HK-2 (cell line): ENCODE measurements at regions not wholly inside any gene's neighbourhood (a gene's known extent, or its start where the extent isn't known, plus 50 kb on each side); places are given as distances from the start of the nearest gene placed in this dataset.
"Not testable (repeated sequence)": the region's sequence is repeated elsewhere in the genome, so short reads cannot be mapped to it uniquely, and the experiment has no call there.

Experiments
- DNase-seq: peaks from one replicate; pipeline ENCODE4 v3.0.0-alpha.2; 2018; ENCODE audit not compliant: unreplicated experiment

DNA sequence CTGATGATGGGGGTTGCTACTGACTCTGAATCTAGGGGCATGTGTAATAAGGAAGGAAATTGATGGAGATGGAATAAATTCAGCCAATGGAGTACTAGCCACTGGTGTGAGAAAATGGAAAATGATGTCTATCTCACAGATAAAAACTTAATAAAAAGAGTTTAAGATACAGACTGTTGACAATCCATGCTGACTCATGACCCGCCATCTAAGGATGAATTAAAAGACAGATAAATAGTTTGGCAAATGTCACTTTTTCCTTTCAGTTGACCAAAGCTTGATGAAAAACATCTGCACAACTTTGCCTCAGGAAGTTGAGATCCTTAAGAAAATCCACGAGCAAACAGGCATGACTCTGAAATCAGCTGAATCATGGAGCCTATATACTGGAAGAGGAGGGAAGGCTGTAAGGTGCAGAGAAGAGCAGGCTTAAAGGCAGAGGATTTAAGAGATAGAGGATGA lies 82.6 kb upstream of the BMP5 start:
- DNase-seq: no peak

DNA sequence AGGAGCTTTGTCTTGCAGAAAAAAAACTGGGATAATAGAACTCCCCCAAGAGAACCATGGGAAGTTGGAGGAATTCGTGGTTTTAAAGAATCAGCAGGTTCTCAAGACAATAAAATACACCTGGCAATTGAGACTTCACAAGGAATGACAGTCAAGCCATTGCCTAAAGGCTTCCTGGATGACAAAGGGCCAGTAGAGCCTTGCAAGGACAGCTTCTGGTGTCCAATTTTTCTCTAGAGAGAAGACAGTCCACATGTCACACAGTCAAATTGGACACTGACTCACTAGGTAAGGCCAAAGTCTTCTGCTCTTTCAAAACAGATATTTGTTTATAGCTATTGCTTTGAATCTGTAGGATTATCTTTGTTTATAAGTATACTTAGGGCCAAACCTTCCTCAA lies 80.3 kb upstream of the BMP5 start:
- no peak for DNase-seq

DNA sequence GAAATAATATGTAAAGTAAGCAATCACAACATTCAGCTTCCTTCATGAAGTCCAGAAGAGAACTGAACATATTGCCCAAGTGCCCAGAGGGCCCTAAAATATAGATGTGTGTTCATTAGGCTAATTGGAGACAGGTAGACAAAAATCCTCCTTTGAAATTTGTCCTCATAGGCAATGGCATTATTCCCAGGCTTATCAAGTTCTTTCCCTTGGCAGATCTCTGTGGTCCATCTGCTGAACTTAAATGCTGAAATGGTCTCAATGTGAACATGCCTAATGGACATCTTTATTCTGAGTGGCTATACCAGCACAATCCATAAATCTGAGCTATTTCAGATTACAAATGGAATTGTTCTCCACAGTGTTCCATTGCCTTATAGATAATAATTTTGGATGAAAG lies 79.0 kb upstream of the BMP5 start:
- no peak for DNase-seq

DNA sequence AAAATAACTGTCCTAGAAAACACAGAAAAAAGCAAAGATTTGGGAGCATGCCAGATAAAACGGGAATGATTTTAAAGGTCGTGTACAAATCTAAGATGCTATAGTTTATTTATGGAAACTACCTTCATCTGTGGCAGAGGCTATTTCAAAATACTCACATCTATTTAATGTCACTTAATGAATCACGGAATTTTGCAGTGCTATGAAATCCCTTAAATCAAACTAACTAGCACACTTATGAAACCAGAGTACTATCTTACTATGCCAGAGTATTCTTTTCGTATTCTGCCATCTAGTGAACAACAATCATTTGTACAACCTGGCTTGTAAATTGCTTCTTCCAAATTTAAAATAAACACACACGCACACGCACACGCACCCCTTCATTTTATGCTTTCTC lies 77.9 kb upstream of the BMP5 start:
- DNase-seq: no peak

DNA sequence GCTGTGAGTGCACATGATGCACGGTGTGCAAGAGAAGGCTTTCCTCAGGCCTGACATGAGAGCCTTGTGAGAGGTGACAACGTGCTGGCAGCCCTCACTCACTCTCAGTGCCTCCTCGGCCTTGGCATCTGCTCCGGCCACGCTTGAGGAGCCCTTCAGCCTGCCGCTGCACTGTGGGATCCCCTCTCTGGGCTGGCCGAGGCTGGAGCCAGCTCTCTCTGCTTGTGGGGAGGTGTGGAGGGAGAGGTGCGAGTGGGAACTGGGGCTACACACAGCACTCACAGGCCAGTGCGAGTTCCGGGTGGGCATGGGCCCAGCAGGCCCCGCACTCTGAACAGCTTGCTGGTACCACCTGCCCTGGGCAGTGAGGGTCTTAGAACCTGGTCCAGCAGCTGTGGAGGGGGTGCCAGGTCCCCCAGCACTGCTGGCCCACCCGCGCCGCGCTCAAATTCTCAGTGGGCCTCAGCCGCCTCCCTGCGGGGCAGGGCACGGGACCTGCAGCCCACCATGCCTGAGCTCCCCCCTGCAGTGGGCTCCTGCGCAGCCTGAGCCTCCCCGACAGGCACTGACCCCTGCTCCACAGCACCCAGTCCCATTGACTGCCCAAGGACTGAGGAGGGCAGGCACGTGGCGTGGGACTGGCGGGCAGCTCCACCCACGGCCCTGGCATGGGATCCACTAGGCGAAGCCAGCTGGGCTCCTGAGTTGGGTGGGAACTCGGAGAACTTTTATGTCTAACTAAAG lies 74.9 kb upstream of the BMP5 start:
- DNase-seq: no peak

DNA sequence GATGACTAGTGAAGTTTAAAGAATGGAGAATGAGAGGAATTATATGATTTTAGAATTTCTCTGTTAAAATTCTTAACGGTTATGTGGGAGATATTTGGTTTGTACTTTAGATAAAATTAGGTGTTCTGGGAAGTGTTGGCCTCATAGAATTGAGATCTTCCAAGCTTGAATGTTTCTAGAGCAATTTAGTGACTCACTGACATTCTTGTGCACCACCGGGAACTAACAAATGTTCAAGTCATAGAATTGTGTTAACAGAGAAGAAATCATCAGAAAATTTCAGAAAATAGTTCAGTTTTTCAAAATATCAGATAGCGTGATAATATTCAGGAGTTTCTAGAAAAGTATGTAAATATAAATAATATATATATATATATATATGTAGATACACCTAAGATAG lies 67.9 kb upstream of the BMP5 start:
- DNase-seq: no peak

DNA sequence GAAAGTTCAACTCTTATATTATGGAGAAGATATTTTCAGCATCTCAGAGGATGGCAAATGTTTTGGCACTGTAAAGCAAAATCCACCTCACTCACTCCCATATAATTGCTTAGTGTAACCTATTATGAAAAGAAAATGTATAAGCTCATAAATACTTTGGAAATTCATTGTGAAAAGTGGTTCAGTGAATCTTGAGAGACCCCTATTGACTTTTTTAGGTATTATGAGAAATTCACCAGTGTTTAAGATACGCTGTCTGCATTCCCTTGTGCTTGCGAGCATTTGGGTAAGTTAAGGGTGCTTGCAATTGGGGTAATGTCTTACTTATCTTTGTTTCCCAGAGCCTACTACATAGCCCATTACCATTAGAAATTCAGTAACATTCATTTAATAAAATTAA lies 66.3 kb upstream of the BMP5 start:
- DNase-seq: no peak

DNA sequence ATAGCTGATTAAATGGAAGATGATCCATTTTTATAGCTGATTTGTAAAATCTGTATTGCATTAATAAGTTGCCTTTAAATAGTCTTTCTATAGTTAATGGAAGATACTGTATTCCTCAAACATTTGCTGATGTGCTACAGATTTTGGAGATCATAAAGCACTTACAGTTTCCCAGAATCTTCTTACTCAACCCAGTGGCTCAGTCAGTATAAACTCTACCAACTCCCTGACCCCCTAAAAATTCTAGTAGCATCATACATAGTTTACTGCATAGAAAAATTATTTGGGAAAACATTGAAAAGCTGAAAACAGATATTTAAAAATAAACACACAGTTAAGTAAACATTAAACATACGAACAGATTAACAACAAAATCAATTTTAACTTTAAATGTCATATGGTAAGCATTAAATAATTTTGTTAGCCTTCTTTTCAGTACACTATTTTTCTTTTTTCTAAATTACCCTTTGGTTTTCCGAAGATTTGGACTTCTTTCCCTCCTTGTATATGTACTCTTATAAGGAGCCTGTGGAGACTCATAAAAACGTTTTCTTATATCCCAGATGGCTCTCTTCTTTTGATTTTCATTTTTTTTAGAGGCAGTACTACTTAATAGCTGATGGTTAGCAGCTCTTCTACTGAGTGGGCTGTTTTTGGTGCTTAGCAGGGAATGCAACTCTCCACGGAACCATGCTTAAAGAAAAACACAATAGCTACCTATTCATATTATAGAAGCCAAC lies 62.7 kb upstream of the BMP5 start:
- no peak for DNase-seq

DNA sequence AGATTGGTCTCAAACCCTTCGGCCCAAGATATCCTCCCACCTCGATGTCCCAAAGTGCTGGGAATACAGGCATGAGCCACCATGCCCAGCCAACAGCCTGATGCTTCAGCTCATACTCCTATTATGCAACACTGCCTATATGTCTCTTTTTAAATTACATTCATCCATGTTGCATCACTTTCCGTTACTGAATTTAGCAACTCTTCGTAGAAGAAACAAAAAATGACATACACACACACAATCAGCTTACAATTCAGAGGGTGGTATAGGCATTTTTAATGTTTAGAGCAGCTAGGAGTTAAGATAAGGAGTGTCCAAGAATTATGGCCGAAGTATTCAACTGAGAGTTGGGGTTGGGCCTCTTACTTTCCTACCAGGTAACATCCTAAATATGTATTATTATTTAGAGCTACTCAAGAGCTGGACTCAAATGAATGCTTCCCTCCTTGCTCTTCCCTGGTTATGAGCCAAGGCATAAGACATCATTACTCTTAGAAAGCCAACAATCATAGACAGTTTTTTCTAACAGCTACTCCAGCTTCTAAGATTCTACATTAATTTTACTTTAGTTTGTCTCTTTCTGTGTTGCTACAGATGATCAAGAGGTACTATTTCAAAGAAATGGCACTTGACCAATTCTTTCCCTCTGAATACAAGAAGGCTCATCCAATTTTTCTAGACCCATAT lies 62.0 kb upstream of the BMP5 start:
- DNase-seq: no peak

DNA sequence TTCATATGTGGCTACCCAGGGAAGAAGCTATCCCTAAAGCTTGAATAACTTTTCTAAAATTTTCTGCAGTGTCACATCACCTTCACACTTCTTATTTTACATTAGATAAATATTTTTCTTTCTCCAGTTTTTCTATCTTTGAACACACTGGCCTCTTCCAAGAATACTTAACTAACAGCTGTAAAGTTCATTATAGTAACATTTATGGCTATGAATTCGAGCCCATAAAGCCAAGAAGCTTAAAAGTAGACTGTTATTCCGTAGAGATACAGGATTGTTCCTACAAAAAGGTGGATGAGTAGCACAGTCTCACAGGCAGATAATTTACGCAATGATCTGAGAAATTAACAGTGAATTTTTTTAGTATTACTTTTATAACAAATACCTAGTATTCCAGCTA lies 55.7 kb upstream of the BMP5 start:
- DNase-seq: no peak

DNA sequence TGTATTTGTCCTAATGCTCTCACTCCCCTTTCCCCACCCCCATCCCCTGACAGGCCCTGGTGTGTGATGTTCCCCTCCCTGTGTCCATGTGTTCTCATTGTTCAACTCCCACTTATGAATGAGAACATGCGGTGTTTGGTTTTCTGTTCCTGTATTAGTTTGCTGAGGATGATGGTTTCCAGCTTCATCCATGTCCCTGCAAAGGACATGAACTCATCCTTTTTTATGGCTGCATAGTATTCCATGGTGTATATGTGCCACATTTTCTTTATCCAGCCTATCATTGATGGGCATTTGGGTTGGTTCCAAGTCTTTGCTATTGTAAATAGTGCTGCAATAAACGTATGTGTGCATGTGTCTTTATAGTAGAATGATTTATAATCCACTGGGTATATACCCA lies 52.3 kb upstream of the BMP5 start:
- DNase-seq: not testable (repeated sequence)

DNA sequence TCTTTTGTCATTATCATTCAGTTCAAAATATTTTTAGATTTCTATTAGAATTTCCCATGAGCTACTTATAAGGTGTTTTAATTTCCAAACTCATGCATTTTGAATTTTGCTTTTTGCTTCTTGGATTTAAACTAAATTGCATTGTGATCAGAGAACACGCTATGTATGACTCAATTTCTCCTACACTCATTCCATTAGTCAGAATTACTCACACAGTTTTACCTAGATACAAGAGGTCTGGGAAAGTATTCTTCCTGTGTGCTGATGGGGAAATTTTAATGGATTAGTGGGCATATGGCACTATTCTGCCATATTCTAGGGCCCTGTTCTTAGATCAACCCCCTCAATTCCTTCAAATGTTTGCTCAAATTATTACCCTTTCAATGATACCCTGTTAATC lies 49.9 kb upstream of the BMP5 start:
- DNase-seq: no peak
